ENCODE measurements at regions not wholly inside any gene's neighbourhood (a gene's known extent, or its start where the extent isn't known, plus 50 kb on each side); places are given as distances from the start of the nearest gene placed in this dataset.

- no peak for TF ChIP-seq CTCF (IDR thresholded peaks at IDR 0.05)
- no peak for TF ChIP-seq POLR2A (IDR thresholded peaks at IDR 0.05)
Measured at GRCh38 chr13:37288057-37288720, 182.7 kb upstream of the CSNK1A1L start.
